Parathyroid adenoma (tissue), 2 donors: ENCODE measurements at regions not wholly inside any gene's neighbourhood (a gene's known extent, or its start where the extent isn't known, plus 50 kb on each side); places are given as distances from the start of the nearest gene placed in this dataset.

Experiments
- H2AFZ ChIP-seq: fragments of 300-600 bp; sonication (generic); one replicate; pipeline ENCODE4 v1.7.0; 2017; ENCODE audit warnings: antibody characterized with exemption, mild to moderate bottlenecking
- H3K27ac ChIP-seq: fragments of 300-600 bp; sonication (generic); one replicate; pipeline ENCODE4 v1.7.0; 2017
- H3K27me3 ChIP-seq: fragments of 300-600 bp; sonication (generic); one replicate; pipeline ENCODE4 v1.7.0; 2017; ENCODE audit warnings: low read length; ENCODE audit not compliant: control insufficient read depth, insufficient read depth
- H3K36me3 ChIP-seq: fragments of 300-600 bp; sonication (generic); one replicate; pipeline ENCODE4 v1.7.0; 2017; ENCODE audit warnings: low read length; ENCODE audit not compliant: control insufficient read depth, insufficient read depth
- H3K4me1 ChIP-seq: fragments of 300-600 bp; sonication (generic); one replicate; pipeline ENCODE4 v1.7.0; 2017; ENCODE audit warnings: control low read depth
- H3K4me2 ChIP-seq: fragments of 300-600 bp; sonication (generic); one replicate; pipeline ENCODE4 v1.7.0; 2017; ENCODE audit warnings: low read length
- H3K4me3 ChIP-seq: fragments of 300-600 bp; sonication (generic); one replicate; pipeline ENCODE4 v1.7.0; 2017; ENCODE audit warnings: low read depth, low read length
- H3K79me2 ChIP-seq: fragments of 300-600 bp; sonication (generic); one replicate; pipeline ENCODE4 v1.7.0; 2017; ENCODE audit warnings: control low read depth
- H3K9ac ChIP-seq: fragments of 300-600 bp; sonication (generic); one replicate; pipeline ENCODE4 v1.7.0; 2017; ENCODE audit warnings: mild to moderate bottlenecking
- H3K9me3 ChIP-seq: fragments of 300-600 bp; sonication (generic); one replicate; pipeline ENCODE4 v1.7.0; 2017; ENCODE audit warnings: low read length; ENCODE audit not compliant: control insufficient read depth
- TF ChIP-seq, protein P1 (sequence below): fragments of 300-600 bp; sonication (generic); IDR thresholded peaks from one replicate; pipeline ENCODE4 v1.7.0; 2017; ENCODE audit warnings: antibody characterized with exemption, mild to moderate bottlenecking
- donor health status: primary hyperparathyroidism.

DNA sequence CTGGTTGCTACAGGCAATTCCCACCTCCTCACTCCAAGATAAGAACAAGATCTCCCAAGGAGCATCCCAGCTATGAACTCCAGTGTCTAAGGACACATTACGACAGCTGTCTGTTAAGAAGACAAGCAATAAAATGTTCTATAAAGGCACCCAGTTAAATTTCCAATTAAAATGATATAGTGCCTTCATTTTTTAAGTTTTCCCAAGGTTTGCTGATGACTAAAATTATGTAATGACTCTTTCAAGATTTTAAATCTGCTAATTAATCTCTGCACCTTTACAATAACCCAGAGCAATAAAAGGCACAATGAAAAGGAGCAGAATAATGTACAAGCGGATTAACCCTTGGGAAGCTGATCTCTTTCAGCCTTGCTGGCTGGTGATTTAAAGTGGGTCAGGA, 61.6 kb upstream of the REG3G start:
- Histone ChIP-seq H3K36me3 (no peaks in the 10 kb centered on the region), H3K4me1 (peaks cover 10% of the 10 kb centered on the region), H3K79me2 (no peaks in the 10 kb centered on the region), H3K9me3 (no peaks in the 10 kb centered on the region), H3K9ac (no peak overlapping the region), H3K27ac (no peak overlapping the region), H3K4me2 (no peak overlapping the region), H3K27me3 (no peaks in the 10 kb centered on the region), H2AFZ (no peak overlapping the region), H3K4me3 (no peak overlapping the region)
- TF ChIP-seq, protein P1, sequence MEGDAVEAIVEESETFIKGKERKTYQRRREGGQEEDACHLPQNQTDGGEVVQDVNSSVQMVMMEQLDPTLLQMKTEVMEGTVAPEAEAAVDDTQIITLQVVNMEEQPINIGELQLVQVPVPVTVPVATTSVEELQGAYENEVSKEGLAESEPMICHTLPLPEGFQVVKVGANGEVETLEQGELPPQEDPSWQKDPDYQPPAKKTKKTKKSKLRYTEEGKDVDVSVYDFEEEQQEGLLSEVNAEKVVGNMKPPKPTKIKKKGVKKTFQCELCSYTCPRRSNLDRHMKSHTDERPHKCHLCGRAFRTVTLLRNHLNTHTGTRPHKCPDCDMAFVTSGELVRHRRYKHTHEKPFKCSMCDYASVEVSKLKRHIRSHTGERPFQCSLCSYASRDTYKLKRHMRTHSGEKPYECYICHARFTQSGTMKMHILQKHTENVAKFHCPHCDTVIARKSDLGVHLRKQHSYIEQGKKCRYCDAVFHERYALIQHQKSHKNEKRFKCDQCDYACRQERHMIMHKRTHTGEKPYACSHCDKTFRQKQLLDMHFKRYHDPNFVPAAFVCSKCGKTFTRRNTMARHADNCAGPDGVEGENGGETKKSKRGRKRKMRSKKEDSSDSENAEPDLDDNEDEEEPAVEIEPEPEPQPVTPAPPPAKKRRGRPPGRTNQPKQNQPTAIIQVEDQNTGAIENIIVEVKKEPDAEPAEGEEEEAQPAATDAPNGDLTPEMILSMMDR: no peak

DNA sequence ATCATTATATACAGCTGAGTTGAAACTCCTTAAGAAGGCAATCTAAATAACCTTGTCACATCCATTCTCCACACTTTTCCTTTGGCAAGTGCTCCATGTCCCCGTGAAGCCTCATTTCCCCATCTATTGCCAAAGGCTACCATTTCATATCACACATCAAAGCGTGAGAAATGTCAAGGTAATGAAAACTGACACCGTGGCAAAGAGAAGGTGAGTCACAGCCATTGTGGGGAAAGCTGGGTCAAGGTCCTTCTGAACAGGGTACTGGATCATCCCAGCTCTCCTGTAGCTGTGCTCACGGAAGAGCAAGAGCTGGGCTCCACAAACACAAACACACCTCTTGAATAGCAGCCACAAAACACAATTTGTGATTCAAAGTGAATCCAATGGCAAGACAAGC, 58.2 kb upstream of the REG3G start:
- no peaks in the 10 kb centered on the region for H3K27me3 ChIP-seq
- H3K36me3 ChIP-seq: no peaks in the 10 kb centered on the region

DNA sequence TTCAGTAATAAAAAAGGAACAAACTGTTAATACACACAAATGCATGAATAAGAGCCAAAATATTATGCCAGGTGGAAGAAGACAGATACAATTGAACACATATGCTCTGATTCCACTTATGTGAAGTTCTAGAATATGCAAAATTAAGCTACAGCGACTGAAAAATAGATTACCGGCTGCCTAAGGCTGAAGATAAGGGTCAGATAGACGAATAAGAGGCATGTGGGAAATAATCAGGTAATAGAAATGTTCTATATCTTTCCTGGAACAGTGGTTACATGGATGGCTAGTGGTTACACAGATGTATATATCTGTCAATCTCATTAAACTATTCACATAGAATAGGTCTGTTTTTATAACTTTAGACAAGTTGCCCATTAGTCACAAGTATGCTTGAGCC, 51.9 kb upstream of the REG3G start:
- Histone ChIP-seq H3K9me3 (no peaks in the 10 kb centered on the region), H3K4me3 (no peak overlapping the region), H3K4me1 (no peaks in the 10 kb centered on the region), H3K27ac (no peak overlapping the region), H3K27me3 (no peaks in the 10 kb centered on the region), H3K79me2 (no peaks in the 10 kb centered on the region), H3K9ac (no peak overlapping the region), H2AFZ (no peak overlapping the region), H3K36me3 (no peaks in the 10 kb centered on the region), H3K4me2 (no peak overlapping the region)
- TF ChIP-seq, protein P1: no peak

More for the DNA sequence above, 58.2 kb upstream of the REG3G start:
- Histone ChIP-seq H3K9ac (no peak overlapping the region), H3K4me2 (no peak overlapping the region), H2AFZ (peak overlapping the region; percentile 28), H3K27ac (no peak overlapping the region), H3K4me1 (peaks cover 10% of the 10 kb centered on the region), H3K79me2 (no peaks in the 10 kb centered on the region), H3K9me3 (no peaks in the 10 kb centered on the region), H3K4me3 (no peak overlapping the region)
- TF ChIP-seq, protein P1: no peak
